Right lobe of liver (tissue), 4 donors: ENCODE measurements at regions not wholly inside any gene's neighbourhood (a gene's known extent, or its start where the extent isn't known, plus 50 kb on each side); places are given as distances from the start of the nearest gene placed in this dataset.

Experiments
- CTCF ChIP-seq, 4 donors: fragments of 200-600 bp in 3 of 4; fragments of 450-650 bp in 1 of 4; IDR thresholded peaks; one replicate each; pipeline versions ENCODE4 v1.5.1 to v1.8.0; 2016 to 2022; ENCODE audit warnings: antibody characterized with exemption in 4 of 4, mild to moderate bottlenecking in 2 of 4
- POLR2A ChIP-seq: fragments of 450-650 bp; IDR thresholded peaks from one replicate; pipeline ENCODE4 v1.6.1; 2017; ENCODE audit warnings: antibody characterized with exemption, mild to moderate bottlenecking
- donor health status: DM: no; HTN: no; CAD: no.
- donor health status: DM: no; HTN: no; CAD: no.
- donor health status: DM: no; HTN: yes; CAD: no.

GRCh38 chr3:151562891-151563290 is 102.0 kb upstream of the IGSF10 start:
- TF ChIP-seq CTCF (IDR thresholded peaks at IDR 0.05) (no peak), POLR2A (no peak)
